Colonic mucosa (tissue), 4 donors: ENCODE measurements at regions not wholly inside any gene's neighbourhood (a gene's known extent, or its start where the extent isn't known, plus 50 kb on each side); places are given as distances from the start of the nearest gene placed in this dataset.

ENCODE experiments used
- DNase-seq: peaks from one replicate; pipeline ENCODE4 v3.0.0-alpha.2; 2020
- H3K27ac ChIP-seq: fragments of 200-600 bp; one replicate; pipeline ENCODE4 v1.8.0; 2021
- H3K27me3 ChIP-seq: fragments of 200-600 bp; one replicate; pipeline ENCODE4 v1.8.0; 2021
- H3K36me3 ChIP-seq: fragments of 200-600 bp; one replicate; pipeline ENCODE4 v1.8.0; 2021
- H3K4me1 ChIP-seq: fragments of 200-600 bp; one replicate; pipeline ENCODE4 v1.8.0; 2021; ENCODE audit warnings: mild to moderate bottlenecking
- H3K4me3 ChIP-seq: fragments of 200-600 bp; one replicate; pipeline ENCODE4 v1.8.0; 2021
- H3K9ac ChIP-seq, 2 donors: one replicate each; pipeline ENCODE4 v1.7.0; 2013; ENCODE audit warnings: control low read depth in 2 of 2, low read depth in 2 of 2, low read length in 2 of 2
- H3K9me3 ChIP-seq: fragments of 200-600 bp; one replicate; pipeline ENCODE4 v1.8.0; 2021
- CTCF ChIP-seq: fragments of 200-600 bp; IDR thresholded peaks from one replicate; pipeline ENCODE4 v1.8.0; 2022; ENCODE audit warnings: antibody characterized with exemption, mild to moderate bottlenecking
- intact Hi-C: fragments of 100-400 bp; cut with DNase I; formaldehyde crosslinking; loops from one replicate; pipeline ENCODE4 v1.14.1; 2022
- donor health status: healthy.
- donor health status: DM: no; HTN: no; CAD: no.
- donor health status: DM: no; HTN: no; CAD: no.

DNA sequence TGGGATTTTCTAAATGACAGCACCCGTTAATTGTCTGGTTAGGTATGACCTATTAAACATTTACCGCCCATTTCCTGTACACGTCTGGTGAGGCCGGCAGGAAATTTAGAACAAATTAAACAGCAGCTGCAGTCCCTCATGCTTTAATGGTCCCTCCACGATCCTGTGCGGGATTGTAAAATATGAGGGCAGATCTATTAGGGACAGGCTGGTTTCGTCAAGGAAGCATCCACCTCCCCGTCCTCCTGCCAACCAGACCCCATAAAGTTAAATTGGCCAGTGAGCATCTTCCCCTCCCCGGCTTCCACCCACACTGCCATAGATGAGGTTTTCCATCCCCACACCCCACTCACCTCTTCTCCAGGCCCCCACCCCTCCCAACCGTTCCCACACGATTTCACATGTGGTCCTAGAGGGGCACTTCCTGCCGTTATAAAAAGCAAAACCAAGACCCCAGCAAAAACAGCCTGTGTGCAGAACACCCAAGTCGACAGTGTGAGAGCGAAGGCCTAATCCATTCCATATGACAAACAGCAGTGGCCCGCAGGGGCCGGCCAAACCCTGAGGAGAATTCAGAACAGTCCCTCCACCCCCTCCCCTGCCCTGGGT is 331.9 kb downstream of the FOXL1 start:
- no peaks in the 10 kb centered on the region for H3K4me1 ChIP-seq
- no peaks in the 10 kb centered on the region for H3K9me3 ChIP-seq
- no peak overlapping the region for H3K4me3 ChIP-seq
- intact Hi-C loops = no loop called here
- no peak overlapping the region for H3K9ac ChIP-seq
- no peaks in the 10 kb centered on the region for H3K36me3 ChIP-seq
- H3K27me3 ChIP-seq = no peaks in the 10 kb centered on the region
- DNase-seq = no peak
- no peak overlapping the region for H3K27ac ChIP-seq
- TF ChIP-seq CTCF = no peak

DNA sequence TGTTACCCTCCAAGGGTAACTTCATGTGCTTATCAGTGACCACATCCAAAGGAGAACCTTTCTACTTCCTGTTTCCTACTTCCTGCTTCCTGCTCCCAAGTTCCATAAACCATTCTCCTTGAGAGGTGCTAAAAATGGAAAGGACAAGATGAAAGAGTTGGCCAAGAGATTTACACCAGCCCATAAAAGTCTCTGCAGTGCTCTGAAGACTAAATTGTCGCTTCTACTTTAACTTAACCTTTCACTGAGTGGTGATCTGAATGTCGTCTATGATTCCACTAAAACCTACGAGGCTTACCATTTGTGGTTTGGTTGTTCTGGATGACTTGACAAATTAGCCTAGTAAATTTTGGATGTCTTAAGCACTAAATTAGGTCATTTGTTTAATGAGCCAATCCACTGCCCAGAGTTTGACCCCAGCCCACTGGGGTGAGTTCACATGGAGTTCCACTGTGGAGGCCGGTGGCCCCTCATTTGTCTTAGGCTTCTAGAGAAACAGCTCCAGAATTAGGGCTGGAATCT is 333.1 kb downstream of the FOXL1 start:
- Histone ChIP-seq H3K27me3 (no peaks in the 10 kb centered on the region), H3K27ac (no peak overlapping the region), H3K4me1 (no peaks in the 10 kb centered on the region), H3K9ac (no peak overlapping the region), H3K36me3 (no peaks in the 10 kb centered on the region), H3K9me3 (no peaks in the 10 kb centered on the region), H3K4me3 (no peak overlapping the region)
- no peak for DNase-seq
- no peak for TF ChIP-seq CTCF
- intact Hi-C loops = no loop called here

DNA sequence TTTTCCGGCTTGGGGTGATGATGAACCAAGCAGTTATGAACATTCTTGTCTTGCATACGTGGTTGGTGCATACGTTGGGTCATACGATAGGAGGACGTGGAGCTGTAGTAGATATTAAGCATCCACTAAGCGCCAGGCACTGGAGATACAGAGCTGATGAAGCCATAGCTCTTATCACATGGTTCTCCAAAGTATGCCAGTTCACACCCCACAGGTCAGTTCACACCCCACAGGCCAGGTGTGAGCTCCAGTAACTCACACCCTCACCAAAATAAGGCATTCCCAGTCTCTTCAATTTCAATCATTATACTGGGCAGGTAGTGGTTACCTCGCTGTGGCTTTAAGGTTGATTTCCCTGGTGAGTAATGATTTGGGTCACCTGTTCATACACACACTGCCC is 335.5 kb downstream of the FOXL1 start:
- DNase-seq = no peak
- TF ChIP-seq CTCF = no peak
- Histone ChIP-seq H3K9me3 (no peaks in the 10 kb centered on the region), H3K4me3 (no peak overlapping the region), H3K36me3 (no peaks in the 10 kb centered on the region), H3K9ac (no peak overlapping the region), H3K4me1 (no peaks in the 10 kb centered on the region), H3K27me3 (no peaks in the 10 kb centered on the region), H3K27ac (no peak overlapping the region)
- intact Hi-C loops = no loop called here

DNA sequence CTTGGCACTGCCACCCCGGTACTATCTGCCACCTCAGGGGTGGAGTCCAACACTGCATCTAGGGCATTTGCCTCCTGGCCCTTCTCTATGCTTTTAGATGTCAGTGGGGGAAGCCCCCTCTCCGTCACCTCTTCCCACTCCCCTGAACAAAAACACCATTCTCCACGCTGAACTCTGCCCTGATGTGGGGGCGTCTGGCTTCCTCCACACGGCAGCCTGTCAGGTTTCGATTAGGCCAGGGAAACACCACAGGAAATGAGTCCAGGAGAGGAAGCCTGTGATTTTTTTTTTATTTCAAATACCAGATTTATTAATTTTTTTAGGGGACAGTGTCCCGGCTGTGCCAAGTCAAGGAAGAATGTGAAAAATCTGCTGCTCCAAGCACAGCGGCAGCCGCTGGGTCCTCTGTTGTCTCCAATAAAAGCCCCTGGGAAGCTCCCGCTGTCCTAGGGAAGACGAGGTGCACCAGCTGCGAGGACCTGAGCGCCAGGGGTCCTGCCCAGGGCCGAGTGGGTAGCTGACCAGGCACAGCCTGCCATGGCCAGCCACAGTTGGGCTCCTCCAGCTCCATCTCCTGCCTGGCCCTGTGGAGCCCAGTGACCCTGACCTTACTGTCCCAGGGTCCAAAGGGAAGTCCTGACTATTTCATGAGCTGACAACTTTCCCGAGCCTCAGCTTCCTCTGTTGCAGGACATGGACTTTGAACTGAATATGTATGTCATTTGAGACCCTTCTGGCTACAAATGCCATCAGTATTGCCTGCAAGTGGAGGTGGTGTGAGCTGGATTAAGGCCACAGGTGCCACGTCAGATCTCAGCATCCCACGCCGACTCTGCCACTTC is 336.7 kb downstream of the FOXL1 start:
- Histone ChIP-seq H3K9me3 (no peaks in the 10 kb centered on the region), H3K36me3 (no peaks in the 10 kb centered on the region), H3K9ac (no peak overlapping the region), H3K4me1 (no peaks in the 10 kb centered on the region), H3K4me3 (no peak overlapping the region), H3K27me3 (no peaks in the 10 kb centered on the region), H3K27ac (no peak overlapping the region)
- no peak for DNase-seq
- no peak for TF ChIP-seq CTCF
- intact Hi-C loops = no loop called here

GRCh38 chr16:86917471-86918365 is 339.4 kb downstream of the FOXL1 start:
- H3K4me1 ChIP-seq = no peaks in the 10 kb centered on the region
- no peaks in the 10 kb centered on the region for H3K36me3 ChIP-seq
- H3K9me3 ChIP-seq = no peaks in the 10 kb centered on the region
- H3K27ac ChIP-seq = no peak overlapping the region
- TF ChIP-seq CTCF = no peak
- H3K9ac ChIP-seq = no peak overlapping the region
- no peak overlapping the region for H3K4me3 ChIP-seq
- intact Hi-C loops = no loop called here
- H3K27me3 ChIP-seq = no peaks in the 10 kb centered on the region
- no peak for DNase-seq
